ENCODE measurements at regions not wholly inside any gene's neighbourhood (a gene's known extent, or its start where the extent isn't known, plus 50 kb on each side); places are given as distances from the start of the nearest gene placed in this dataset.
"Not testable (repeated sequence)": the region's sequence is repeated elsewhere in the genome, so short reads cannot be mapped to it uniquely, and the experiment has no call there.

DNA sequence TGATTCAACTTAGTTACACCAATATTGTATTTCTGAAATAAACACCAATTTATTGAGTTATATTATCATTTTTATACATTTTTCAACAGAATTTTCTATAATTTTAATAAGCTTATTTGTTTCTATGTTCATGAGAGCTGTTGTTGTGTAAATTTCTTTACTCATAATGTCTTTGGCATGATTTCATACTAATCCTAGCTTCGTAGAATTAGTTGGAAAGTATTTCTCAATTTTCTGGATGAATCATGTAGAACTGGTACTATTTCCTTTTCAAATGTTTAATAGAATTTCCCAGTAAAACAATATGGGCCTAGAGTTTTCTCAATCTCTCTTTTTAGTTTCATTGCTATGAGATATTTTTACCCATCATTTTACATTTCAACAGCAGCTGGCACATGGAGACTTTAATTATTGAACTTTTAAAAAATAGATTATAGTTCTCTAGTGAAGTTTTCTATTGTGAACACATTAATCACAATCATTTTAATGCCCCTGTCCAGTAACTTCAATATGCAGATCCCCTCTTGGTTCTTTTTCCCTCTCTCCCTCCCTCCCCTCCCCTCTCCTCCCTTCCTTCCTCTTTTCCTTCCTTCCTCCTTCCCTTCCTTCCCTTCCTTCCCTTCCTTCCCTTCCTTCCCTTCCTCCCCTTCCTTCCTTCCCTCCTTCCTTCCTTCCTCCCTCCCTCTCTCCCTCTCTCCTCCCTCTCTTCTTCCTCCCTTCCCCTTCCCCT lies 1357.1 kb downstream of the ZPLD1 start:
- no peak for DNase-seq (ENCODE audit: low spot score)

DNA sequence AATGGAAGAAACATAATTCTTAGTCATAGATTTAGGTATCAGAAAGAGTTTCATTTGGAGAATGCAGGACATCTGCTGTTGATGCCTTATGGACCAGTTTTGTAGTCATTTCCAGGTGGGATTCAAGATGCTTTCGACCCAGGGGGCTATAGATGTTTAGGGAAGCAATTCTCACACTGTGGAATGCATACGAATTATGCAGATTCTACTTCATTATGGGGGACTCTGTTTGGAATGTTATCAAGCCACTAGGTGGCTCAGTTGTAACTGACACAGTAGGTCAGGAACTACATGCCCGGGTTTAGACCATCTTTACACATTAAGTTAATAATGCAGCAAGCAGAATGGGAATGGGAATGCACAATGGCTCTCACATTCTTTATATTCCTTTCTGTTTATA lies 1359.8 kb downstream of the ZPLD1 start:
- no peak for DNase-seq (ENCODE audit: low spot score)

DNA sequence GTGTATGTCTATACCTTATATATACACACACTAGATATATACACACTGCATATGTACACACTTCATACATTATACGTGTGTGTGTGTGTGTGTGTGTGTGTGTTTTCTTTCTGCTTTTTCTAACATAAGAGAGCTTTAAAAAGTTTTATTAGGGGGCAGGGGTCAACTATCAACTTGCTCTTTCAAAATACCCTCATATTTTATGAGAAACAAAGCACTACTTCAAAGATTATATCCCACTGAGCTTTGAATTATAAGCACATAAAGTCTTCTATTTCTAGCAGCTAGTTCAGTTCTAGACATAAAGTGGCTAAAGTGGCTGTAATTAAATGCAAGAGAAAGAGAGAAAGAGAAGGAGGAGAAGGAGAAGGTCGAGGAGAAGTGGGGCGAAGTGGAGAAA lies 1361.3 kb downstream of the ZPLD1 start:
- no peak for DNase-seq (ENCODE audit: low spot score)

DNA sequence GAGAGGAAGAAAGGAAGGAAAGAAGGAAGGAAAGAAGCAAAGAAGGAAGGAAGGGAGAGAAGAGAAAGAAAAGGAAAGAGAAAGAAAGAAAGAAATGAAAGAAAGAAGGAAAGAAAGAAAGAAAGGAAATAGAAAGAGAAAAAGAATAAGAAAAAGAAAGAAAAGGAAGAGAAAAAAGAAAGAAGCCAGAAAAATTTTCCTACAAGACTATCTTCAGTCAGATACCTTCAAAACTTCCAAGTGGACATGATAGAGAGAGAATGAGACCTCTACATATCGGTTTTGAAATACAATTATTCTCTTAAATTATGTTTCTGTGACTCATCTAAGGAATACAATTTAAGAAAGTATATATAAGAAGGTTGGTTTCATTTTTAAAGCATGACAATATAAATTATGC lies 1369.0 kb downstream of the ZPLD1 start:
- no peak for DNase-seq (ENCODE audit: low spot score)

DNA sequence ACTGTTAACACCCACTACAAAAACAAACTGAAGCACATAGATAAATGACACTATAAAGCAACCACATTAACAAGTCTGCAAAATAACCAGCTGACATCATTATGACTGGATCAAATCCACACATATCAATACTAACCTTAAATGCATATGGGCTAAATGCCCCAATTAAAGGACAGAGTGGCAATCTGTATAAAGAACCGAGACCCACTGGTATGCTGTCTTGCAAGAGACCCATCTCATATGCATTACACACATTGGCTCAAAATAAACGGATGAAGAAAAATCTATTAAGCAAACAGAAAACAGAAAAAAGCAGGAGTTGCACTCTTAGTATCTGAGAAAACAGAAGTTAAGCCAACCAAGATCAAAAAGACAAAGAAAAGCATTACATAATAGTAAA lies 1375.4 kb downstream of the ZPLD1 start:
- DNase-seq (ENCODE audit: low spot score) = no peak

DNA sequence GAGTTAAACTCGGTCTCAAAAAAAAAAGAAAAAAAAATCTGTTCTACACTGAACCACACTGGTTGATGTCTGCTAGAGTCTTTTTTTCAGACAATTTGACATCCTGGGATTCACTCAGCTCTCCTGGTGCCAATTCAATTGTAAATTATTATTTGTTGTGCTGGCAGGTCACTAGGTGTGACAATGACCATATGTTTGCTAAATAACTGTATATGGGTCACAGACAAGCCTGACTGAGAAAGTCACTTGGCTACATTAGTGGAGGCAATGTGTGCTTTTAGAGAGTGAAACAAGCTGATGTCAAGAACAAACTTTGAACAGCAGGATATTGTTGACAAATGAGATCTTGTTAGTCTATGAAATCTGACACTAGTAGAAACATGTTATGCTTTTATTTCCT lies 1379.1 kb downstream of the ZPLD1 start:
- no peak for DNase-seq (ENCODE audit: low spot score)

DNA sequence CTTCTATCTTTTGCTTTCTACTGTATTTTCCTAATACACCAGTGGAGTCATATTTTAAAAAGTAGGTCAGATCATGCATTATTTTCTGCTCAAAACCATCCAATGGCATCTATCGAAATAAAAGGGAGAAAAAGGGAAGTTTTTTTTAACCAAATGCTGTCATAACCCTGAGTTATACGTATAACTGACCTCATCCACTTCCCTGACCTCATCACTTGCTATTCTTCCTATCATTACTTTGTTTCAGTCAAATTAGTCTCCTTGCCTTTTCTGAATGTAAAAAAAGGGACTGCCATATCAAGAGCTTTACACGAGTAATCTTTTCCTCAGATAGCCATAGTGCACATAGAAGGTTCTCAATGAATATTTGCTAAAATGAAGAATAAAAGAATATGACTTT lies 1383.6 kb downstream of the ZPLD1 start:
- no peak for DNase-seq (ENCODE audit: low spot score)

DNA sequence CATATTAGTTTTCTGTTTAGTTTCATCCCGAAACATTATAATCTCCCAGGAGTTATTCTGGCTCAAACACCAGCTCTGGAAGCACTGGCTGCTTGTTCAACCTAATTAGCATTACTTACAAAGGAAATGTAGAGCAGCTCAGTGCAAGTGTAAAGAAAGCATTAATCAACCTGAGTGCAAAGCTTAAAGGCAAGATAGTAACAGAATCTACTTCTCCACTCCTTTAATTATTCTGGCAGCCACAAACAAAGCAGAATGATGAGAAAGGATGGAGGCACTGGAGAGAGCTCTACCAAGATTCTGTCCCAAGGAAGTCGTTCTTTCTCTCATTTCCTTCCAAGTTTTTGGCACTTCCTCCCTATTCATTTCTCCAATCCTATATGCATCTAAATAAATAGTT lies 1384.0 kb downstream of the ZPLD1 start:
- DNase-seq (ENCODE audit: low spot score) = no peak

DNA sequence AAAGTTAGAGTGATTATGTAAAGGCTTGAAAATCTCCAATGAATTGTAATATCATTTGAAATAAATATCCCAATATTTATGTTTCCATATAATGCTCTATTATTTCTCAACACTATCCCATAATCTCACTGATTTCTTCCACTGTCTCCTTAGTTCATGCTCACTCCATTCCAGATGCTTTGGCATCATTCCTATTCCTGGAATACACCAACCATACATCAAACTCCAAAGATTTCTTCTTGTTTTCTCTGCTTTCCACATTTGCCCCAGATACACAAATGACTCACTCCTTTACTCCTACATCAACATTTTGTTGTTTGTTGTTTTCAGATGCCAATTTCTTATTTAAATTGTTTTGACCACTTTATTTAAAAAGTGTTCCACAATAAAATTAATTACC lies 1390.8 kb downstream of the ZPLD1 start:
- DNase-seq (ENCODE audit: low spot score) = no peak

DNA sequence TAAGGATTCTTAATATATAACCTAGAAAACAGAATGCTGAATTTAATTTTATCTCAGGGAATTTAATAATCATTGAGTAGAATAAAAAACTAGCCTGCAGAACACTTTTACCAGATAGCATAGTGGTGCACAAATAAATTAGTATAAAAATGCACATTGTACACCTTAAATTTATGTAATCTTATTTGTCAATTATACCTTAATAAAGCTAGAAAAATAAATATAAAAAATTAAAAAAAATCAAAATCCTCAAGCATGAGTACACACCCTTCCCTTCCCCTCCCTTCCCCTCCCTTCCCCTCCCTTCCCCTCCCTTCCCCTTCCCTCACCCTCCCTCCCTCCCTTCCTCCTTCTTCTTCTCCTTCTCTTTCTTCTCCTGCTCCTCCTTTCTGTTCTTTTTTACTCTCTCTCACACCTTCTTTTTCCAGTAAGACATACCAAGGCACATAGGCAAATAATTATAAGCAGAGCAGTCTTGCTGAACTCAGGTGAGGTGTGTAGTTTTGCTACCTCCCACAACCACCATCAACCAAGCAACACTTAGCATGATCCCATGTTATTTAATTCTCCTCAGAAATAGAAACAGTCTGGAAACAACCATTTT lies 1395.0 kb downstream of the ZPLD1 start:
- no peak for DNase-seq (ENCODE audit: low spot score)

DNA sequence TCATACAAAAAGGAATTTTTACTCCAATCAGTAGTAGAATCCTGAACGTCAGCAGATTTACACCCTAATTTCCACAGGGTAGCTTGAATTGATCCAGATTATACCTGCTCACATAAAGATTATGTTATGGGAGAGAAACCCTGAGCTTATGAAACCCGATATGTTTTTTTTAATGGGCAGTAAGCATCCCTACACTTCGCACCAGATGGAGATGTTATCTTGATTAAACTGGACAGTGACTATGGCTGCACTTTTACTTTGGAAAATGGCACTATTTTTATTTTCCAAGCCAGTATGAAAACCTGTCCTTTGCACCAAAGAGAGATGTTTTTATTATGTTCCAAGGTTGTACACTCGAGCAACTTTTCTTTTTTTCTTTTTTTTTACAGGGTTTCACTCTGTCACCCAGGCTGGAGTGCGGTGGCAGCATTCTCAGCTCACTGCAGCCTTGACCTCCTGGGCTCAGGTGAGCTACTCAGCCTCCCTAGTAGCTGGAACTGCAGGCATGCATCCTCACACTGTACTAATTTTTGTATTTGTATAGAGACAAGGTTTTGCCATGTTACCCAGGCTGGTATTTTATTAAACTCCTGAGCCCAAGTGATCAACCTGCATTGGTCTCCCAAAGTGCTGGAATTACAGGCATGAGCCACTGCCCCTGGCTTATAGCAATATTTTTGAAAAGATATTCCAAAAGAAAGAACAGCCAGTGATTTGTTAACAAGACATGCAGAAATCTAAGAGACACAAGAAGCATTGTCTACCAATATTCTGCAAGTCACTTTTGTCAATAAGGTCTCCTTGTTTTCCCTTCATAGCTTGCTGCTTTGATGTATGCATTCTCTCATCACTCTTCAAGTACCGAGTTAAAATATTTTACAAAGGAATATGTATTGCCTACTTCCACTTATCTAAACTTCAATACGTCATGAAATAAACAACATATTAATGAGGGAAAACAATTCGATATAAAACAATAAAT lies 1412.6 kb downstream of the ZPLD1 start:
- DNase-seq (ENCODE audit: low spot score) = no peak

DNA sequence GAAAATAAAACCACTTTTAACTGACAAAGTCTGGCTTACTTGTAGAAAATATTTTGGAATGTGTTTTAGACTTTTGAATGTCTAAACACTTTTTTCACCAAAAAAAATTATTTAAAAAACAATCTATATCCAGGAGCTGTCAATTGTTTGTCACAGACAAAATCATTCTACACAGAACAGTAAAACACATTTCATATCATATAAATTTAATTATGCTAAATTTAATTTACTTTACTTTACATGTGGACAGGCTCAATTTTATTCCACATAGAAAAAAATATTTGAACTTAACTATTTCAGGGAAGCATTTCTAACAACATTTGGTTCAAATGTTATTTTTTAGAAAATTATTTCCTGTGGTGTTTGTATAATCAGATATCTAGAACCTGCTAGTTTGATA lies 1417.0 kb downstream of the ZPLD1 start:
- no peak for DNase-seq (ENCODE audit: low spot score)

DNA sequence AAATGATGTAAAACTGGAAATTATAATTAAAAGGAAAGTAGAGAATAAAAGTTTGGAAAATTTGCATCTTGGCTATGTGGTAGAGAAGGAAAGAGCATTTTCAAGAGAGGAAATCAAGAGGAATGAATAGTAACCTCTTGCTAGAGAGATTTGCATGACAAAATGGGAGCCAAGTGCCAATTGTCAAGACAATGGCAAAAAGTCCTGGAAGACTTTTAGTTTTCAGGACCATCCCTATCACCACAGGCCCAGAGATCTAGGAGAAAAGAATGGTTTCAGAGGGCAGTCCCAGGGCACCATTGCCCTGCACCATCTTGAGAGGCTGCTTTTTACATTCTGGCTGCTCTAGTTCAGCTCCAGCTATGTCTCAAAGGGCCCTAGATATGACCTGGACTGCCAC lies 1427.6 kb downstream of the ZPLD1 start:
- no peak for DNase-seq (ENCODE audit: low spot score)

DNA sequence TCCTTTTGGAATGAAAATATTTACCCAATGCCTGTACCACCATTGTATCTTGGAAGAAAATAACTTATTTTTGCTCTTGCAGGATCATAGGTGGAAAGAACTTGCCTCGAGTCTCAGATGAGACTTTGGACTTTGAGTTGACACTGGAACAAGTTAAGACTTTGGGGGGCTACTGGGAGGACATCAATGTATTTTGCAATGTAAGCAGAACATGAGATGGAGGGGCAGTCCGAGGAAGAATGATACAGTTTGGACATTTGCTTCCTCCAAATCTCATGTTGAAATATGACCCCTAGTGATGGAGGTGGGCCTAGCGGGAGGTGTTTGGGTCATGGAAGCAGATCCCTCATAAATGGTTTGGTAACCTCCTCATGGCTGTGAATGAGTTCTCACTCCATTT lies 1428.6 kb downstream of the ZPLD1 start:
- no peak for DNase-seq (ENCODE audit: low spot score)

DNA sequence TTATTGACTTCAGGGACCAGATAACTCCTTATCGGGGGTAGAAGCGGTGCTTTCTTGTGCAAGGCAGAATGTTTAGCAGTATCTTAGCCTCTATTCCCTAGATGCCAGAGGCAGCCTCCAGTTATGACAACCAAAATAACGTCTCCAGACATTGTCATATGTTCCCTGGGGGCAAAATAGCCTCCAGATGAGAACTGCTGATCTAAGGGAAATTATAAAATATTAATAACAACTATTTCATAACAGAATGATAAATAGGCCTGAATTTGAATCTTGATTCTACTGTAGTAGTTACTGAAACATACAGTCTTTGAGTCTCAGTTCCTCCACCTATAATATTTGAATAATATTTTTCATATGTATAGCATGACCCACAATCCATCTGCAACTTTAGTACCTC lies 1431.3 kb downstream of the ZPLD1 start:
- DNase-seq (ENCODE audit: low spot score) = no peak

DNA sequence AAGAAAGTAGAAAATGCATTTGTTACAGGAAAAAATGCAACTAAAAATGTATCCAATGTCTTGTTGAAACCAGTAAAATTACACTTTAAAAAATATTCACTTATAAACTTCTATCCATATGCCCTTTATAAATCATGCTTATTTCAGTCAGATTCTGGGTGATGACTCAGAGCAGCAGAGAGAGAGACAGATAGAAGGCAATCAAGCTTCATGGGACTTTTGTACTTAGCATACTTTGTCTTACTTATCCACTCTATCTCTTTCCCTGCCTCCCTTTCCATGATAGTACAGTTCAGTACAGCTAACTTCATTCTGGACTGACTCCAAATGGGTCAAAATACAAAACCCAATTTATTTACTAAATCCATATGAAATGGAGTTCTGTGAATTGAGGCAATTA lies 1438.2 kb downstream of the ZPLD1 start:
- DNase-seq (ENCODE audit: low spot score) = no peak

DNA sequence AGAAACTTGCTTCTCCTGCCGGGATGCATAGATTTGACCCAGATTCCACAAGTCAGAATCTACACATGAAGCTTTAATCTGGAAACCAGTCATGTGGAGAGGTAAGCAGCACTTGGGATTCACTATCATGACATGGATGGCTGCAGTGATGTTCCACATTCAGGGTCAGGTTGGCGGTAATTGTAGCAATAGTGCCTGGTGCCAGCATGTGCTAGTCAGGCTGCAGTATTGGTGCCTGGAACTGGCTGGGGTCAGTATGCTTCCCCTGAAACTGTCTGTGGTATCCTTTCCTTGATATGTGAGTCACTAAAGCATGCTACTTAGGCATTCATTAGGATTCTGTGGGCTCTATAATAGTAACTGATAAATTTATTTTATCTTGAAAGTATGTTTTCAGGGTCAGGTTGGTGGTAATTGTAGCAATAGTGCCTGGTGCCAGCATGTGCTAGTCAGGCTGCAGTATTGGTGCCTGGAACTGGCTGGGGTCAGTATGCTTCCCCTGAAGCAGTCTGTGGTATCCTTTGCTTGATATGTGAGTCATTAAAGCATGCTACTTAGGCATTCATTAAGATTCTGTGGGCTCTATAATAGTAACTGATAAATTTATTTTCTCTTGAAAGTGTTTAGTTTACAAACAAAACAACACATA lies 1439.2 kb downstream of the ZPLD1 start:
- DNase-seq (ENCODE audit: low spot score) = no peak

DNA sequence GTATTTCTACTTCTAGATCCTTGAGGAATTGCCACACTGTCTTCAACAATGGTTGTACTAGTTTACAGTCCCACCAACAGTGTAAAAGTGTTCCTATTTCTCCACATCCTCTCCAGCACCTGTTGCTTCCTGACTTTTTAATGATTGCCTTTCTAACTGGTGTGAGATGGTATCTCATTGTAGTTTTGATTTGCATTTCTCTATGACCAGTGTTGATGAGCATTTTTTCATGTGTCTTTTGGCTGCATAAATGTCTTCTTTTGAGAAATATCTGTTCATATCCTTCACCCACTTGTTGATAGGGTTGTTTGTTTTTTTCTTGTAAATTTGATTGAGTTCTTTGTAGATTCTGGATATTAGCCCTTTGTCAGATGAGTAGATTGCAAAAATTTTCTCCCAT lies 1447.0 kb downstream of the ZPLD1 start:
- DNase-seq (ENCODE audit: low spot score) = not testable (repeated sequence)

DNA sequence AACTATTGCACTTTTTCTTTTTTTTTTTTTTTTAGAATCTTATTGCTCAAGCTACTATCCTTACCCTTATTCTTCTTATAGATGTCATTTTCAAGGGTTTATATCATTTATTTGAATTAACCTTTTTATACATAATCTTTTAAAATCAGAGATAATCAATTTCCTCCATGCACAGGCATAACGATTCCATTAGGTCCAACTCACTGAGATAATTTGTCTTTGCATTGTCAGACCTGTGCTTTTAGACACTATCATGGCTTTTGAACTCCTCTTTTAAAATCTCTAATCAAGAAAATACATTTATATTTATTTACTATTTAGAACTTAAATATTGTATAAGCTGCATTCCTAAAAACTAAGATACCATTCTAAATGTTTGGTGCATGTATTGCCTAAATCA lies 1454.9 kb downstream of the ZPLD1 start:
- no peak for DNase-seq (ENCODE audit: low spot score)

DNA sequence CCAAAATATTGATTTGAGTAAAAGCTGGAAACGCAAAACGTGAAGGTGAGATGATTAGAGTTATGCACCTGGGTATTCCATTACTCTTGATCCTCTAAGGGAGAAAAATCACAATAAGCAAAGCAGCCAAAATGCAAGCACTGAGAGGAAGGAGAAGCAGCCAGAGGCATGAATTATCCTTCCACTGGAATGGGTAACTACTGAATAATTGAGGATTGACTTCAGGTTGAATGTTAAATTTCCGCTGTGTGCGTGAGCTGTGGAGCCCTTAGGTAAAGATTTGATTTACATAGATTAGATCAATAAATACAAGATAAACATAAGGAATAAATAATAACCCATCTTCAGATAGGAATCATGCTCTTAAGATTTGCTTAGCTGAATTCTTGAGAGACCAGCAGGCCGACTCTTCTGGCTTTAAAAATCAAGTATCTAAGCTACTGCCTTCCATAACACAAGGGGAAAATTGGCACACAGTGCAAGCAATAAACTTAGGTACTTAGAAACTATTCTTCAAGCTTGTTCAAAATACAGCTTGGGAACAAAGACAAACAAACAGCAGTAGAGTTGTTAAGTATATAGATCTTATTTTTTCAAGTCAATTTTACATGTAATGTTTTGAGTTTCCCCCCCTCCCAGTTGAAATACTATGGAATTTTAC lies 1459.5 kb downstream of the ZPLD1 start:
- DNase-seq (ENCODE audit: low spot score) = no peak

DNA sequence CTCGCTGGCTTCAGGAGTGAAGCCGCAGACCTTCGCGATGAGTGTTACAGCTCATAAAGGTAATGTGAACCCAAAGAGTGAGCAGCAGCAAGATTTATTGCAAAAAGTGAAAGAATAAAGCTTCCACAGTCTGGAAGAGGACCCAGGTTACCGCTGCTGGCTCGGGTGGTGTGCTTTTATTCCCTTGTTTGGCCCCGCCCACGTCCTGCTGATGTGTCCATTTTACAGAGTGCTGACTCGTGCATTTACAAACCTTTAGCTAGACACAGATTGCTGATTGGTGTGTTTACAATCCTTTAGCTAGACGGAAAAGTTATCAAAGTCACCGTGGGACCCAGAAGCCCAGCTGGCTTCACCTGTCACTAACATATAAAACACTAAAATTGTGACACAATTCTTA lies 1464.5 kb downstream of the ZPLD1 start:
- DNase-seq (ENCODE audit: low spot score) = no peak

DNA sequence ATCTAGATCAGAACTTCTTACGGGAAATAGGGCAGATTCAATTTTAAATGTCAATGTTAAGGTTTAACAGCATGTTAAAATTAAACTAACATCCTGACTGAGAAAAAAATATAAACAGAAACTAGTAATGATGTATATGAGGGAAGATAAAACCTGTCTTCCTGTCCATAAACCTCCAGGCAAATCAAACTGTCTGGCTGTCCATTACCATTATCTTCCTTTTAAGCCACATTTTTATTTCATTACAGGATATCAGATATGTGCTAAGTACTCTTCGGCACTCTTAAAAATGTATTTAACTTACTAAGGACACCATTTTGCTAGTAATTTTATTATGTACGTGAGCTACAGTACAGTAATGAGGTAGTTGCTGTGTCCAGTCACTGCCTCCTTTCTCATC lies 1461.7 kb upstream of the ALCAM start:
- no peak for DNase-seq (ENCODE audit: low spot score)

Measured in LoVo (cell line).